ENCODE measurements at regions not wholly inside any gene's neighbourhood (a gene's known extent, or its start where the extent isn't known, plus 50 kb on each side); places are given as distances from the start of the nearest gene placed in this dataset.

GRCh38 chr4:36494016-36494415 lies 212.6 kb downstream of the DTHD1 start:
- DNase-seq: no peak

DNA sequence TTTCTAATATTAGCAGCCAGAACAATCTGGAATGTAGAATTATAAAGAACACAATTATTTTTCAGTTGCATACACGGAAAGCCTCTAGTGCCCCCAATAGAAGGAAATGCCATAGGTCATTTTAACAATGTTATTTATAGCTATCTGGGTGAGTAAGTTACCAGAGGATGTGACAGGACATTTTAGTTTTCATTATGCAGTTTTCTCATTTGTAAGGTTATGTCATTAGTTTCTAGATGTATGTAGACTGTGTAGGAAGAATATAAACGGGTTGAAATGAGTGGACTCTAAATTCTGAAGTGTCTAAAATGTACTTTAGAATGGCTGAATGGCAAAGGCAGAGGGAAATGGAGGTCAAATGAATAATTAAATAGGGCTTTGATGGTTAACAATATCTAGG lies 213.3 kb downstream of the DTHD1 start:
- DNase-seq: no peak

- no peak for DNase-seq
Measured at GRCh38 chr4:36502350-36502749, 220.9 kb downstream of the DTHD1 start.

GRCh38 chr4:36508394-36508793 lies 227.0 kb downstream of the DTHD1 start:
- DNase-seq: no peak

- DNase-seq: no peak
Measured at GRCh38 chr4:36509845-36510244, 228.4 kb downstream of the DTHD1 start.

GRCh38 chr4:36511785-36512184 lies 230.4 kb downstream of the DTHD1 start:
- no peak for DNase-seq

DNA sequence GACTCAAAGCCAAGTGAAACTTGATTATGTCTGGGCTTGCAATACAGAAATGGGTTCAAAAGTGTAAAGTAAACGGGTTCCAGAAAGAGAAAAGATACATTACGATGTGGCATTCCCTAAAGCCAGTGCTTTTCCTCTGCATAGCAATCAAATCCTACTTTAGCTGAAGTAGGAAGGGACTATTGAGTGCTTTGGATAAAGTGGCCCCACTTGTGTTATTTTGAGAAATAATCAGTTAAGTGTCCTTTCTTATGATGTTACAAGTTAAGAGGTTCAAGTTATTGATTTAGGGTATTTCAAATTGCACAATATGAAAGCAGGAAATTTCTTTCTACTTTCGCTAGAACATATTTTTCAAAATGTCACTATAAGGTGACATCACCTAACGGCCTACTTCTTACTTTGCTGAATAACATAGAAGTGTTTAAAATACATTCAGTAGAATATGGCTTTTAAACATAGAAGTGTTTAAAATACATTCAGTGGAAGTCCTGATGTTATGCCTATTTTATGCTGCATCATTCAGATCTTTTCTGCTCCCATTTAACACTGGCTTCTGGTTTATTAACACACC lies 235.2 kb downstream of the DTHD1 start:
- DNase-seq: no peak

- DNase-seq: no peak
Measured at GRCh38 chr4:36523182-36523581, 241.8 kb downstream of the DTHD1 start.

DNA sequence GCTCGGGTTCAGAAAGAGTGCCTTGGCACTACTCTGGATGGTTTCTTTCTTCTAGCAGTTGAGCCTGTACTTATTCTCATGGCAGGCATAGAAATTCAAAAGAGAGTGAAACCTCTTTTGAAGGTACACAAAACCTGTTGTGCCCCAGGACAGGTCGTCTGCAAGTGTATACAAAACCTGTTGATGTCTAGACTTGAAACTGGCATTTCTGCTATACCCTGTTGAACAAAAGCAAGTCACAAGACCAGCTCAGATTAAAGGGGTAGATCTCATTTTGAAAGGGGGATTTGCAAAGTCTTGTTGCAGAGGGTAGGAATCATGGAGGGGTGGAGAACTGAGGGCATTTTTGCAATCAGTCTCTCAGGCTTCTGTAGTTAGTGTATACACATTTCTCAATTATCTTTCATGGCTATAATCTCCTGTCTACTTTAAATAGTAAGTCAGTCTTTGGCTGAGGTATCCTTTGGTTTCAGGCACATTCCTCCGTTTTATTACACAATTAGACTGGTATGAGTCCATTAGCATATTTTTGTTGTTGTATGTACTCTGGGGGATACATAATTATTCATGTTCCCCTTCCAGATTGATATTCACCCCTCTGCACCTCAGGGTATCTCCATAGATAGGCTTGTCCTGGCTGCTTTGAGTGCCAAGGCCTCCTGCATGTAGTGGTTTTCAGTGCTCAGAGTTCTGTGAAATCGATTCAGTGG lies 251.4 kb downstream of the DTHD1 start:
- DNase-seq: no peak

DNA sequence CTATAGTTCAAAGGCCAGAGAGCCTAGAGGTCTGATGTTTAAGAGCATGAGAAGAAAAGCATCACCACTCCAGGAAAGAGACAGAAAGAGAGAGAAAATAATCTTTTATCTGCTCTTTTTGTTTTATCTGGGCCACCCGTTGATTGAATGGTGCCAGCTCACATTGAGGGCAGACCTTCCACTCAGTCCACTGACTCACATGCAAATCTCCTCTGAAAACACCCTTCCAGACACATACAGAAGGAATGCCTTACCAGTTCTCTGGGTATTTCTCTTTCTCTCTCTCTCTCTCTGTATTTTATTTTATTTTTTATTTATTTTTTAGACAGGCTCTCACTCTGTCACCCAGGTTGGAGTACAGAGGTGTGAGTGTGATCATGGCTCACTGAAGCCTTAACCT lies 252.5 kb downstream of the DTHD1 start:
- DNase-seq: no peak

- DNase-seq: no peak
Measured at GRCh38 chr4:36547383-36547782, 266.0 kb downstream of the DTHD1 start.

DNA sequence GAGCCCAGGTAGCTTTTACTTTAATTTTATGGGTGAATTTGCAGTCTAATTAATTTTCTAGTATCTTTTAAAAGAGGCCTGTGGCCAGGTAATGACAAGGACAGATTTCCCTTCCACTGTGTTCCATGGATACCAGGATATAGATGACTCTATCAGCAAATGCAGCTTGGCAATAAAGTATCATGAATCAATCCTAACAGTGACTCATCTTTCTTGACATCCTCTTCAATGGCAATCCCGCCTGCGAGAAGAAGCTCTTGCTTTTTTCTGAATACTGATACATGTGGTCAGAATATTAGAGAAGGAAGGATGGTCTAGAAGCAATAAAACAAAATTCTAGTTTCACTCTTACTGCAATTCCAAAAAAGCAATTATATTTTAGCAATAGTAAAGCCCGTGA lies 267.8 kb downstream of the DTHD1 start:
- no peak for DNase-seq

DNA sequence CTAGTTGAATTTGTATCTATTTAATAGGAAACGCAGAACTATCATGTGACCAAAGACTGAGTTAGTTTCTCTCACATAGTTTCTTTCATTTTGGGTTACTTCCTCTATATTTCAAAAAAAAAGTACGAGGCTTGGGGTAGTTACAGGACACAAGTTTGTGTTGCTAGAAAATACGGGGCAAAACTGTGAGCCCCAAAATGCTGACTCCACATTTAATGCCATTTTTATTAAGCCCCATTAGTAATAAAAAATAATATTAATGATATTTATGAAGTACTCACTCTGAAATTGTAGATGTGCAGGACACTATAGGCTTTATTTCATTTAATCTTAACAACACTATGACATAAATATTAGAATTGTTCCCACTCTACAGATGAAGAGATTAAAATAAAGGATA lies 268.6 kb downstream of the DTHD1 start:
- DNase-seq: no peak

GRCh38 chr4:36551697-36552214 lies 270.3 kb downstream of the DTHD1 start:
- DNase-seq: no peak

DNA sequence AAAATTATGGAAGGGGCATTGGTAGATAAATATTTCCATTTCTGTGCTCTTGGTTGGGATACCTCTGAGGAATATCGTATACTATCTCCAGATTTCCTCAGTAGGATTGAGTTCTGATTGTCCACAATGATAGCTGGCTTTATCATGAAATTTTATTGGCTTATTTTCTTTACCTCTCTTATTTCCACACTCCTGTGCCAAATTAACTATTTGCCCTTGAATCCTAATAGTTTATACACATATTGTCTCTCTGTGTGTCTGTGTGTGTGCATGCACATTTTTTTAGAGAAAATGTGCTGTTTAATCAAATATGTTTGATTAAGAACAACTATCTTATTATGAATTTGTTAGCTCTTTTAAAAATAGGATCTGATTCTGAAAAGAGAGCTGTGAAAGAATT lies 271.6 kb downstream of the DTHD1 start:
- DNase-seq: no peak

GRCh38 chr4:36553453-36553852 lies 272.0 kb downstream of the DTHD1 start:
- no peak for DNase-seq

DNA sequence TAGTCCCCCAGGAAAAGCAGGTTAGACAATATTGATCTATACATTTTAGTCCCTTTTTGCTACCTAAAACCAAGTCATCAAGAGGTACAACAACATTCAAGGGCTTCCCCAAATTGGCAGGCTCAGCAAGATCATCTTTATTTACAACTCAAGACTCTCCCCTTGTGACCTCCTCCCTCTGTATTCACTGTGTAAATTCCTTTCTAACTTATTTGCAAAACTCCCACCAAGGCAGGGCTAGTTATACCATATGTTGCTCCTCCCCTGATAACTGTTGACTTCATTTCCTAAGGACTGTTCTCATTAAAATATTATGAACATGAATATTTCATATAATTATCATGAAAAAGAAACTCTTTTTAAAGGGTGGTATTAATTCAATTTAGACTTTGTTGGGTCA lies 275.6 kb downstream of the DTHD1 start:
- no peak for DNase-seq

DNA sequence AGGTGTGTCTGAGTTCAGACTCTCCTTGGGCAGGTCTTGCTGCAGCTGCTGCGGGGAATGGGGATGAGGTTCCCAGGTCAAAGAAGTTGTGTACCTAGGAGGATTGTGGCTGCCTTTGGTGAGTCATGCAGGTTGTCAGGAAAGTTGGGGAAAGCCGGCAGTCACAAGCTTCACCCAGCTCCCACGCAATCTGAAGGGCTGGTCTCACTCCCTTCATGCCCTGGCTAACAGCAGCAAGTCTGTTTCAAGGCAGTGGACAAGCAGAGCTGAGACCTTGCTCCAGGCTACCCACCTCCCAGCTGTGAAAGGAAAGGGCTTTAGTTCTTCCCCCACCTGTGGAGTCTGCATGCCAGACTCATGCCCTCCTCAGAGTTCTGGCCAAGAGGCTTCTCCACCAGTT lies 287.2 kb downstream of the DTHD1 start:
- no peak for DNase-seq

GRCh38 chr4:36573441-36573840 lies 292.0 kb downstream of the DTHD1 start:
- no peak for DNase-seq

DNA sequence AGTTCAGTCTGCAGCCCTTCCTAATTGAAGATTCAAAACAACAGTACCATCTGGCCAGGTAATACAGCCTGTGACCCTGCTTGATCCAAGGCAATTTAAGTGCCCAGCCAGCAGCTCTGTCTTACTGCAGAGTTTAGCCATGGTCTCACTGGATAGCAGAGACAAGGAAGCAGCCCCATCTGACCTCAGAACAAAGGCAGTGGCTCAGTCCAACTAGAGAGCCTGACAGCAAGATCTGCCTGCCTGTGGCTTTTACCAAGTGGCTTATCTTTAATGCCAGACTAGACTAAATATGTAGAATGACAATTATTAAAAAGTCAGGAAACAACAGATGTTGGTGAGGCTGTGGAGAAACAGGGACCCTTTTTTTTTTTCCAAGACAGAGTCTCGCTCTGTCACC lies 293.4 kb downstream of the DTHD1 start:
- DNase-seq: no peak

DNA sequence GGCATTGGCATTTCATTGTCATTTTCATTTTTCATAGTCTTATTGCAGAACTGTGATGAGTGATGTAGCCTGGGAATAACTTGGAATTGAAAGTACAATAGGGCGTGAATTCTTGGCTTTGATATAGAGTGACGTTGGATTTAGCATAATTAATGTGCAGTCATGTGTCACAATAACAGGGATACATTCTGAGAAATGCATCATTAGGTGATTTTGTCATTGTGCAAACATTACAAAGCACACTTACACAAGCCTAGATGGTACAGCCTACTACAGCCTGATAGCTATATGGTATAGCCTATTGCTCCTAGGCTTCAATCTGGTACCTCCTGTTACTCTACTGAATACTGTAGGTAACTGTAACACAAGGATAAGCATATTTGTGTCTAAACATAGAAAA lies 300.8 kb downstream of the DTHD1 start:
- DNase-seq: no peak

DNA sequence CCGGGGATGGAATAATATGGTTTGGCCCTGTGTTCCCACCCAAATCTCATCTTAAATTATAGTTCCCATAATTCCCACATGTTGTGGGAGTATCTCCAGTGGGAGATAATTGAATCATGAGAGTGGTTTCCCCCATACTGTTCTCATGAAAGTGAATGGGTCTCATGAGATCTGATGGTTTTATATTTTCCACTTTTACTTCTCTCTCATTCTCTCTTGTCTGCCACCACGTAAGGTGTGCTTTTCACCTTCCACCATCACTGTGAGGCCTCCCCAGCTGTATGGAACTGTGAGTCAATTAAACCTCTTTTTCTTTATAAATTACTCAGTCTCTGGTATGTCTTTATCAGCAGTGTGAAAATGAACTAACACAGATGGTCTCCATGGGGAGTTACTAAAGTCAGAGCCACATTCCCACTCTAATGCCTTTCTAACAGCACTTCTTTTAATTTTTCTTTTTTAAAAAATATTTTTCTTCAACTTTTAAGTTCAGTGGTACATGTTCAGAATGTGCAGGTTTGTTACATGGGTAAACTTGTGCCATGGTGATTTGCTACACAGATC lies 306.6 kb downstream of the DTHD1 start:
- DNase-seq: no peak

DNA sequence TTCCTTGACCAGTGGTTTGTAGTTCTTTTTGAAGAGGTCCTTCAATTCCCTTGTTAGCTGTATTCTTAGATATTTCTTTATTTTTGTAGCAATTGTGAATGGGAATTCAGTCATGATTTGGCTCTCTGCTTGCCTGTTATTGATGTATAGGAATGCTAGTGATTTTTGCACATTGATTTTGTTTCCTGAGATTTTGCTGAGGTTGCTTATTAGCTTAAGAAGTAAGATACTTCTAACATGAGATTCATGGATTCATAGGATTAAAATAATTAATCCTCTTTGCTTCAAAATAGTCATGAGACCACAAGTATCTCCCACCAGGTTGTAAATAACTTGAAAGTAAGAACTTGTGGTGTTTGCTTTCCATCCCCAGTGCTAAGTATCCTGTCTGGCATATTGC lies 308.9 kb downstream of the DTHD1 start:
- DNase-seq: no peak

- DNase-seq: no peak
Measured at GRCh38 chr4:36601864-36602495, 320.6 kb downstream of the DTHD1 start.

All from NCI-H748 treated with DMSO at 0.1 percent for 48 hours (cell line).